HG03432 (cell line): ENCODE measurements at regions not wholly inside any gene's neighbourhood (a gene's known extent, or its start where the extent isn't known, plus 50 kb on each side); places are given as distances from the start of the nearest gene placed in this dataset.

Experiments used
- ATAC-seq: cut with Tn5 transposase; IDR thresholded peaks from one replicate; pipeline ENCODE4 v1.9.1; 2021; ENCODE audit warnings: mild to moderate bottlenecking, moderate library complexity; ENCODE audit not compliant: unreplicated experiment

DNA sequence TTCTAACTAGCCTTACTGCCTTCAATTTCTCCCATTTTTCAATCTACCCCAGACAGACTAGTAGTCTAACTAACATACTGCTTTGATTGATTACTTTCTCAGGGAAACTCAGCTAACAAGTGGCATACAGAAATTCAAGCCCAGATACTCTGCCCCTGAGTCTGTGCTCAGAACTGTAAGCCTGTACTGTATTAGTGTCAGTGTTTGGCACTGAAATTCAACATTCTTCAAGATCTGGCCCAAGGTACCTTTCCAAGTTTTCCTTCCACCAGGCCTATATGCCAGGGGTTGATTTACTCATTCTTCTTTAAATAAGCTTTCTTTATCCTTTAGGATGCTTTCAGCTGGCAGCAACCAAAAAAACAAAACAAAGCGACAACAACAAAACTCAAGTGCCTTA lies 433.2 kb upstream of the MARCKS start:
- no peak for ATAC-seq

DNA sequence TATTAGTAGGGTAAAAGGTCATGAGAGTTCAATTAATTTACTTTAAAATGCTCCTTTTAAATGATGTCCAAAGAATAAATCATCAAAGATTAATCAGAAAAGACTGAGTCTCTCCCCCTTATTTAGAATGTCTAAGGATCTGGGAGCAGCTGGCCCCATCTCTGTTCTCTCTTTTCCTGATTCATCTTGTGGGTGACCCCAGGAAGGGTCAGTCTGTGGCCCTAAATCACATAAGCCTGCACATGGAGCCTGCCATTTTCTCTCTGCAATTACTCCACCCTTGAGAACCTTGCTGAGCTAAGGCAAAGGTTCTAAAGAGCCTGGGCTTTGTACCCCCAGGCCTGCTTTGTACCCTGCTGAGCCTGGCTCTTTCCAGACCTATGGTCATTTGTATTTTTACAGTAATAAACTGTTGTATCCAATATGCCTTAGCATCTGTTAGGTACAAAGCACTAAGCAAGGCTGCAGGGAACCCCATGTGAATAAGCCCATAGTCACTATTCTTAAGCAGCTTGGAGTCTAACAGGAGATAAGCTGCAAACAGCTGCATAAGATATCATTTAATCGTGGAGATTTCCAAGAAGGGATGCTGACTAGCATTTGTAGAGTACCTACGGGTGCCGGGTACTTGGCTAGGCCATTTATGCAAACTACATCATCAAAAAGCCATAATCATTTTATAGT lies 431.0 kb upstream of the MARCKS start:
- ATAC-seq = no peak

DNA sequence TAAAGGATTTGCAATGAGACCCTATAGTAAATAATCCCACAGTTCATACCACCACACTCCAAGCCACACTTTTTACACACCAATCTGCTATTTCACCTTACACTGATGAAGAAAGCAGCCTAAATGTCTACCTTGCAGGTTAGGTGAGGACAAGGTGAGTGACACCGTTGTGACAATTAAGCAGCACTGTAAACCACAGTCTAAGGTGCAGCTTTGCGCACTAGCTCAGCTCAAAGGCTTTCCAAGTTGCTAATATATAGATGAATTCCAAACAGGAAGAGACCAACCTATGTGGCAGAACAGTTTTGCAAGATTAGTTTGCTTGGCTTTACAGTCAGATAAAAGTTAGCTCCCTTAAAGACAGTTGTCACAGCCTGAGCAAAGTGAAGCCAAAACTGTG lies 429.5 kb upstream of the MARCKS start:
- no peak for ATAC-seq

DNA sequence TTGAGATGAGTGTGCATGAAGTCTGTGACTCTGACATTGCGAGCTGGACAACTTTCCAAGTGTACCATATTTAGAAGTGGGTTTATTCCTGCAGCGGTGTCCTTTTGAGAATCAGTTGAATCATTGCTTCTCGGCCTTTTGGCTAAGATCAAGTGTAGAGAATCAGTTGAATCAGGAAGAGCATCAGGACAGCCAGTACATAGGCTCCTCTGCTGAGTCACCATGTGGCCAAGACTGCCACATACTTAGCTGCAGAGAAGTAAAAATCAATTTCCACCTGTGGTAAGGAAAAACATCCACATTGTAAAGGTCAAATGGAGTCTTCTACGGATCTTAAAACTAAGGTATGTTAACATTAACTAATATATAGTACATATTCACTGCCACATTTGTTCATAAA lies 428.4 kb upstream of the MARCKS start:
- ATAC-seq = no peak

DNA sequence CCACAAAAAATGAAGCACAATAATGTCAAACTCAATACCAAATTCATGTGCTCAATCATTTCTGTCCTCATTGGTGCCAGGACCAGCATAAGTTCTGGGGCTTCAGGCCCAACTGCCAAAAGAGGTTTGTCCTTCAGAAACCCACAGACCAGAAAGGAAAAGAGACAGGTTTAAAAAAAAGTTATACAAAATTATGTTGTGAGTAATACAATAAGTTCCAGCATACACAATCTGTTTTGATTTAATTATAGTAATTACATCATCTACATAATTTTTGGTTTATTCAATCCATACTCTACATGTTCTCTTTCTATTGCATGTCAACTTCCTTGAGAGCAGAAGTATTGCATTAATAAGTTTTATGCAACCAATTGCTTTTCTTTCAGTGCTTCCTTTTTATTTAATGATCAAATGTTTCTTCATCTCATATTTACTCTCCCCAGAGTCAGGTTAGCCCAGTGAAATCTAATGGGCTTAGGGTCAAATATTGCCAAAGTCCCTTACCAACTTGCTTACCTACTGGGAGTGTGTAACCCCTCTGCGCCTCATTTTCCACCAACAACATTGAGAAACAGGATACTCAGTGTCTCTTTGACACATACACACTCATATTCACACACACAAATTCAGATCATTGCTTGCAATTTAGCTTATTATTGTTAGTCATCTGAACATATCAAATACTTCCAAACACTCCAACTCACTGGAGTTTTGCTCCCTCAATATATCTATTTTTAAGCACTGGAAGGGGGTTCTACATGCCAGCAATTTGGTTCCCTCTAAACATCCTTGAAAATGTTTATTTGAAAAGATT lies 424.4 kb upstream of the MARCKS start:
- no peak for ATAC-seq

DNA sequence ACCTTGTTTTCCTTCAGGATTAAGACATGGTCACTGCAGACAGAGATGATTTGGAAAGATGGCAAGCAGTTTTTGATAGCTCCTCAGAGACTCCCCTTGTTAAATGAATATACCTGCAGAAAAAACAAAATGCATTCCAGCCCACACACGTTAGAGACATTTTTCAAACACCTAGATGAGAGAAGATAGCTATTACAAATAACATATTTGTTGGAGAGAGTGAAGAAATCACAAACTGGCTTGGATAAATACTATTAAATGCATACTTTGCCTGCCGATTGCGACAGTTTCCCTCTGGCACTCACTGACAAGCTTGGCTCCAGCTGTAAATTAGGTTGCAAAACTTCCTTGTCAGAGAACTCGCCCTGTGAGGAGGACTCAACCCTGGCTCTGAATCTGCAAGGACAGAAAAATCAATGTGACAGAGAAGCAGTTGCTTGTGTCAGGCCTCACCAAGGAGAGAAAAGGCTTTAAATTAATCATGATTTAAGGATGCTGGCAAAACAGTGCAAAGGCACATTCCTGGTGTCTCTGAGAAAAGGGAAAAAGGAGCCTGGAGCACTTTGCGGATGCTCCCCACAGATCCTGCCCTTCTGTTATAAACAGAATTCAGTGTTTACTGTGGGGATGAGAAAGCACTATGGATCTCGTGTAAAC lies 423.7 kb upstream of the MARCKS start:
- ATAC-seq = no peak

DNA sequence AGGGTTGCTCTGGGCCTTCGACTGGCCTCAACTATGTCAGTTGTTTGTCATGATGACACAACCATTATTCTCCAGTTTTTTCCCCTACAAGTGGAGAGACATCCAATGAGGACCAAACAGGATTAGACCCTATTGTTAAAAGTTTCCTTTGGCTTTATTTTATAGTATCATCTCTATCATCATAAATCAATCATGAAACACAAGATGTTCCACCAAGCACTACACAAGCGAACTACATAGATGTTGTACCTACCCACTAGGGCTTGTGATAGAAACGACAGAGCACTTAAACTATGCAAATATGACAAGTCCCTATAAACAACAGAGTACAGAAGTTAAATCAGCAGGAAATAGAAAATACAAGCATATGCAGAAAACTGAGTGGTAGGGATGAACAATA lies 422.5 kb upstream of the MARCKS start:
- no peak for ATAC-seq

DNA sequence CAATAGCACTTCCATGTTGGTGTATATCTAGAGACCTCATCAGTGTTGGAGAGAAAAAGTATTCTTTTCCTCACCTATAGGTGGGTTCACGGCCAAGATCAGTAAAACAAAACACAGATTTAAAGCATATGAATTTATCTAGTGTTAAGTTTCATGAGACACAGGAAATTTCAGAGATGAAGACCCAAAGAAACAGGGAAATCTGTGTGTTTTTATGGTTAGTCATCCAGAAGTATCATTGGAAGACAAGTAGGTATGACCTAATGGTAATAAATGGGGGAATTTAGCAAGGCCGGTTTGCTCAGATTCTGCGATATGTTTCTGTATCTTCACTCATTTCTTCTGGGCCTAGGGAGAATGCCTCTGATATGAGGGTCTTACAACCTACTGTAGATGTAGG lies 419.6 kb upstream of the MARCKS start:
- no peak for ATAC-seq

DNA sequence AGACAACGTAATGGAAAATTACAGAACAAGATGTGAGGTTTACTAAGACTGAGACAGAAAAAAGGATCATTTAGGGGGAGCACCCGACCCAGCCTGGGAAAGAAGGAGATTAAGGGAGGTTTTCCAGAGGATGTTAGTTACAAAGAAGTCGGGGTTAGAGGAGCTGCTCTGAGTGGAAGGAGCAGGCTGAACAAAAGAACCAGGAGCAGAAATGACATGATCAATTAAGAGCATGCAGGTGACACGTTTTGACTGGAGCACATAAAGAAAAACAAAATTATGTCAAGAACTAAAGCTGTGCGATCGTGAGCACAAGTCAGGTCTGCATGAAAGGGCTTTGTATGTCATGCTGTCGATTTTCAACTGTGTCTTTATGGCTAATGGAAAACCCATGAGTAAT lies 417.3 kb upstream of the MARCKS start:
- ATAC-seq = no peak

DNA sequence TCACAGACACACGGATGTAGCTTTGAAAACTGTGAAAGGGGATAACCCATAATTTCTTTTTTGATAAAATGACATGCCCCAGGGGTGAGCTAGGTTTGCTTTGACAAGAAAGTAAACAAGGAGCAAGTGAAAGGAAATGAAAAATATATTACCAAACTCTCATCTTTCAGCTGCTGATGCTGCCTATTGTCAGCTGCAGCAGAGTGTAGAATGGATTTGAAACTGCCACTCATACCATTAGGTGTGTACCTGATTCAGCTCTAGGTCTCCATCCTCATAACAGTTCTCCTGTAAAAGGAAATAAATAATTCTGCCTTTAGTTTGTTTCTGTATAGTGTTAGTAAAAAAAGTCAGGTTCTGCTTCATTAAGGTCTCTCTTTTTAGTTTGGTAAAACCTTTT lies 415.1 kb upstream of the MARCKS start:
- no peak for ATAC-seq

DNA sequence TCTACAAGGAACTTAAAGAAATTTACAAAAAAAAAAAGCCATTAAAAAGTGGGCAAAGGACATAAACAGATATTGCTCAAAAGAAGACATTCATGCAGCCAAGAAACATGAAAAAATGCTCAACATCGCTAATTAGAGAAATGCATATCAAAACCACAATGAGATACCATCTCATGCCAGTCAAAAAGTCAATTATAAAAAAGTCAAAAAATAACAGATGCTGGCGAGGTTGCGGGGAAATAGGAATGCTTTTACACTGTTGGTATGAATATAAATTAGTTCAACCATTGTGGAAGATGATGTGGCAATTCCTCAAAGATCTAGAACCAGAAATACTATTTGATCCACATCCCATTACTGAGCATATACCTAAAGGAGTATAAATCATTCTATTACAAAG lies 411.9 kb upstream of the MARCKS start:
- ATAC-seq = no peak

DNA sequence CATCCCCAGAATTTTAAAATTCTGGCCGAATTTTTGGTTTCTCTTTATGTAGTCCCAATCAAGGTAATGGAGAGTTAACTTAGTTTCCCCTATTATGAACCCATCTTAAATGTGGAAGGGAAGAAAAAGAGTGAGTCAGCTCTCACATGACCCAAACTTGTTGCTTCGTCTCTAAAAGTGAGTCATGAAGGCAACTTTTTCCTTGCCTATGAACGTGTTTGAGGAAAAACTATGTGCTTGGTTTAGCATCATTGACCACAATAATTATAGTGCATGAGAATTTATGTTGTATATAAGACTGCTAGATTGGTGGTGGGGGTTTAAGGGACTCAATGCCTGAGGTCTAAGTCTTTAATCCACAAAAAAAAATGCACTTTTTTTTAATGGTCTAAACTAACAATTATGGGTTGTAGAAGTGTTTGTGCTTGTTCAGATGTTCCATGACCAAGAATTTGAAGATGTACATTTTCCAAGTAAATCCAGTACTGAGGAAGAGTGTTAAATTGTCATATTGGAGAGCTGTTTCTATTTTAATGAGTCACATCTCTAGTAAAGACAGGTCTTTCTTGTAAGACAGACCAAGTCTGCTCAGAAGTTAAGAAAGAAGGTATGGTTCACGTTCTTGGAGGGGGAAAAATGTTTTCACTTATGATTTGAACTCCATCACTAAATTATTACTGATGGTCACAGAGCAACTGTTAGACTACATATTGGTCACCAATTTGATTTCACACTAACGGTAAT lies 409.9 kb upstream of the MARCKS start:
- ATAC-seq = no peak

DNA sequence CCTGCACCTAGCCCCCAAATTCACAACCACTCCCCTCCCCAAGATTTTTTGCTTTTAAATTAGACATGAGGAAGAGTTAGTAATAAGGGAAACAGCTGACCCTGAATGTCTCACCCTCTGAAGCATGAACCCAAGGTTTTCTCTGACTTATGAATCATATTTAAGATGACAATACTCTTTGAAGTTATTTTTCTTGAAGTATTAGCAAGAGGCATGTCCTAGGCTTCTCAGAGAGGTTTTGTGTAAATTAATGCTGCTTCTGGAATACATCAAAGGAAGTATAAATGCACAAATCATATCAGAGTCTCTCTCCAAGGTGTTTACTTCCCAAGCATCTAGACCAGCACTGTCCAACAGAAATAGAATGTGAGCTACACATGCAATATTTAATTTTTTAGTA lies 408.1 kb upstream of the MARCKS start:
- ATAC-seq = no peak

DNA sequence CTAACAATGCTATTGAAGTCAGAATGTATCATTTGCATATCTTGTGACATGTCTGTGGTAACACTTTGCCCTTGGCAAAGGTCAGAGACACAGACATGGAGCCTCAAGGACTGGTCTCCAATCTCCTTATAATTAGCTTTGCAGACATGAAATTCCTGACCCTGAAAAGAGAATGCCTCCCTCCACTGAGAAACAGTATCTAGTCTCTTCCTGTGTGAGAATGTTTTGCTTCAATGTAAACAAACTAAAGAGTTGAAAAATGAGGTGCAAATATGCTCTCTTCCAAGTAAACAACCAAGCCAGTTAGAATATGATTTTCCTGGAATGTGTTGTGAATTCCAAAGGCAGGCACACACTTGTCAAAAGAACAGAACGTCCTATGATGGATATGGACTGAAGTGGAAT lies 407.1 kb upstream of the MARCKS start:
- no peak for ATAC-seq

DNA sequence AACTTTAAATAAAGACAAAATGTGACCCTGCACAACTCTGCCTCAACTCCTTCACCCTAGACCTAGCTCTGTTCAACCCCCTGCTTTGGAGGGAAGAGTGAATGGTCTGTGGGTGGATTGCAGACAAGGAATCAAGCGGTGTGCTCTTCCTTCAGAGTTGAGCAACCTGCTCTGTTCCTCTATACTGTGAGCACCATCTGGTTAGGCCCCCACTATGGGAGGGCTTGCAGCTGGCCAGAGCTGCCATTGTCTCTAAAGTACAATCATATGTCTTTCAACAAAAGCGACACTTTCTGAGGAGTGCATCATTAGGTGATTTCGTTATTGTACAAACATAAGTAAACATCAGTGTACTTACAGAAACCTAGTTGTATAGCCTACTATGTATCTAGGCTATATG lies 406.1 kb upstream of the MARCKS start:
- no peak for ATAC-seq

DNA sequence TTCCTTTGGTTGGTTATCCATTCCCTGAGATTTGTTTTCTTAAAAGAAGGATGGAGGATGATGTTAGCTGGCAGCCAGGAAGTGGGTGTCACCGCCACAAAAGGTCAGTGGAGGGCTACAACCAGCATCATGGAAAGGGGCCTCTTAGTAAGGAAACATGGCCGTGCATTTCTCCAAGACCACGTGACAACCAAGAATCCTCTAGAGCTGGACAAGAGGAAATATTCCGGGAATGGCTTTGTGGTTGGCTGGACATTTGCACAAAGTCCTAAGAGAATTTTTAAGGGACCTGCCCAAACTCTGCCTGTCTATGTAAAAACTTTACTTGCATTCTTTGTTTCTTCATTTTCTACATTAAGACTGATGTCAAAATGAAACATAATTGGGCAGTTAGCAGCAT lies 399.9 kb upstream of the MARCKS start:
- ATAC-seq = no peak

DNA sequence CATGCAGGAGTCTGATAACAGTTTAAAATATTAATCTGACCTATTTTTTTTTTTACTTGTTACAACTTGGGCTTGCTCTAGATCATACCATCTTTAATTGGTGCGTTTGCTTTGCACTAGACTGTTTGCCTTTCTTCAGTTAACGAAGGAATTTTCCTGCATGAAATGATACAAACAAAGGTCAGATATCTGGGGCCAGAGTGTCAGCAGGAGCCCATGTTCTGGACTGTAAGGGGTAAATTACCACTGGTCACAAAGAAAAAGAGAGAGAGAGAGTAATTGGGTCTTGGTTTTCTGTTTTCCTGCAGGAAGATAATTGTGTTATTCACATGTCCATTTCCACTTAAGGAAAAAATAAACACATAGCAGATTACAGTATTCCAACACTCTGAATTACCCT lies 399.4 kb upstream of the MARCKS start:
- no peak for ATAC-seq

DNA sequence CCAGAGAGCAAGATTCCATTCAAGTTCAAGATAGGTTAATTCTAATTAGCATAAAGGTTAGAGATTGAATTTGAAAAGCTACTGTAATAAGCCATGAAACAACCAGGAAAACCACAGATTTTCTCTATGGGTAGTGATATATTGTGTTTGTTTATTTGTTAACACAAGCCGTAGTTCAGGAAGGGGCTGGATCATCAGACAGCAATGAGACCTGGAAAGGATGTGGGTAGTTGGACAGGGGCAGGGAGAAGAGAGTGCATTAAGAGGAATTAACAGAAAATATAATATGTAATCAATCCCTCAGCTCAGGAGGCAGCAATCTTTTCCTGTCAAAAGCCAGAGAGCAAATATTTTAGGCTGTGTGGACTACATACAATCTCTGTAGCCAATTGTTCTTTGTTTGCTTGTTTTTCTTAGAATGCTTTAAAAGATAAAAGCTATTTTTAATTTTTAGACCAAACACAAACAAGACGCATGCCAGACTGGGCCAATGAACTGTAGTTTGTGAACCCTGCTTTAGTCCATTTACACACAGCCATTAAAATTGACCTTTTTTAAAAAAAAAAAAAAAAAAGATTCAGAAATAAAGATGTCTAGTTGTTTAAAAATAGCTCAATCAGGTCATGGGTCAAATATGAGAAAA lies 398.7 kb upstream of the MARCKS start:
- ATAC-seq = no peak

DNA sequence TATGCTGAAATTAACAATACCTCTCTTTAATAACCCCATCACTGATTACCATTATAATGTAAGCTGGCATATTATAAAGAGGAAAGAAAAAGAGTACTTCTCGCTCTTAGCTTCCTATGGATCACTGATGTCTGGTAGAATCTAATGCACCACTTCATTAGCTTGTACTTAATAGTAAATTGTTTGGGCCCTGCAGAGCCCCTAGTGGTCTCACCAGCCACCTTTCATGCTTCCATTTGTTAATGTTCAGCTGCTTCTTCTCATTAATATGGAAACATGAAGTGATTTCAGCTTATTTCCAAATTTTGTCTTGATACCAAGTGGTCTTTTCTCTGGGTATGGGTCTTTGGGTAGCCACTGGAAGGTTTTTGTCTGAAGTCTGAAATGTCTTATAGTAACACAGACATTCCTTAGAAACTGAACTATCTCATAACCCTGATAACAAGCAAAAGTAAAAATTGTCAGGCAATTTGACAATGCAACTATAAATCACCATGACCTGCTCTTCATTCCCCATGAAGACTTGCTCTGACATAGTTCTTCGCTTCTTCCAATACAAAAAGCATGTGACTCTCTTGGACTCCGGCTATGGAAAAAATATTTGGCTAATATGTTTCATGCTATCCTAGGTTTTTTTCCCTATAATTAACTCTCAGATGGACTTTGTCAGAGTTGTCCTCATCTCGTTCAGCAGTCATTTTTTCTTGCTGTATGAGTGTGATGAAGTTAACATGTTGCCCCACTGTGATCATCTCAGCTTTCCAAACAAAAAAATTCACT lies 395.8 kb upstream of the MARCKS start:
- no peak for ATAC-seq

DNA sequence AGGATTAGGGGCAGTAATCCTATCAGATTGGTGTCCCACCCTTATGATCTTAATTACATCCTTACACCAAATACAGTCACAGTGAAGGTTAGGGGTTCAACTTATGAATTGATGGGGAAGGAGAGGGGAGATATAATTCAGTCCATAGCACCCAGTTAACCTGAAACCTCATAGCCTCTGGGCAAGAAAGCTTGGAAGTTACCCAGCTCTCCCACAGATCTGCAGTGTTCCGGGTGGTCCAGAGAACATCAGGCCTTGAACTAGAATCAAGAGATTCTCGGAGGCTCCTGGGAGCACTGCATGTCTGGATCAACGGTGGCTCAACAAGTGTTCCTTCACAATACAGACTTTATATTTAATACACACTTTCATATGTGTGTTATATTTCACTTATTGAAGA lies 392.6 kb upstream of the MARCKS start:
- ATAC-seq = no peak
